Umbilical cord (tissue), 1 donor: ENCODE measurements at regions not wholly inside any gene's neighbourhood (a gene's known extent, or its start where the extent isn't known, plus 50 kb on each side); places are given as distances from the start of the nearest gene placed in this dataset.

ENCODE experiments used
- DNase-seq: peaks from one replicate; pipeline ENCODE4 v3.0.0-alpha.2; 2015; ENCODE audit warnings: low spot score

DNA sequence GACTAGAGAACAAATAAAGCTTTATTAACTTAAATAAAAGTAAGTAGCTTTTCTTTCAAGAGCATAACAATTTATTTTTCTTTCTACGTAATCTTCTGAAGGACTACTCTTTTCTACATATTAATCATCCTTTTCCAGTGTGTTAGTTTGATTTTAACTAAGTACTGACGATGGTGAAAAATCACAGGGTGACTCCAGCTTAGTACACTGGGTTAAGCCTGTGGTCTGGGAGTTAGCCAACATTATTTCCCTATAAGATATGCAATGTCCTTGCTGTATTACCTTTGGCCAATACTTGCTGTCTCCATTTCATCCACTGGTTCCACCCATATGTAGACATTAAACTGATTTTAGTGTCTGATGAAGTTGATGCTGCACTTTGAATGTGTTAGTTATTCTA lies 508.6 kb upstream of the SUCLG2 start:
- no peak for DNase-seq

DNA sequence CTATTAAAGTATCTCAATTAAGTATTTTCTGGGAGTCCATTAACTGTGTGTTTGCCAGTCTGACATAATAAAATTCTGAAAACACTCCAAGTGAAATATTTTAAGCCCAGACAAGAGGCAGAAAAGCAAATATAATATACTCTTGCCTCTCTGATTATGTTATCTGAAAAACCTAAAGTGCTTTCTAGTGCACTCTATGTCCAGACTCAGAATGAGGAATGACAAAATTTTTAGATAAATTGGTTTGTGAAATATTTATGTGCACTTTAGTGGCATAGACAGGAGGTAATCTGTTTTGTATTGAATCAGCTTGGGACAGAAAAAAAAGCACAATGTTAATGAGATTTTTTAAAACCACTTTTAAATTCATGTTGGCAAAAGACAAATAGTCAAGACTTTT lies 508.2 kb upstream of the SUCLG2 start:
- no peak for DNase-seq

DNA sequence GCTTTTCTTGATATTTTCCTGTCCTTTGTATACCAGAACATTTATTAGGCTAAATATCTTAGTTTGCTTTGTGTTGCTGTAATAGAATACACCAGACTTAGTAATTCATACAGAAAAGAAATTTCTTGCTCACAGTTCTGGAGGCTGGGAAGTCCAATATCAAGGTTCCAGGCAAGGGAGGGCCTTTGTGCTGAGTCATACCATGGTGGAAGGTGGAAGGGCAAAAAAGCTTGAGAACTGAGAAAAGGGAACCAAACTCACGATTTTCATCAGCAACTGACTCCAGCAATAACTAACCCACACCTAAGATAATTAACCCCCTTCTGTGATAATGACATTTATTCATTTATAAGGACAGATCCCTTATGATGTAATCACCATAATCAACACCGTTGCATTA lies 496.9 kb upstream of the SUCLG2 start:
- DNase-seq, result no peak

DNA sequence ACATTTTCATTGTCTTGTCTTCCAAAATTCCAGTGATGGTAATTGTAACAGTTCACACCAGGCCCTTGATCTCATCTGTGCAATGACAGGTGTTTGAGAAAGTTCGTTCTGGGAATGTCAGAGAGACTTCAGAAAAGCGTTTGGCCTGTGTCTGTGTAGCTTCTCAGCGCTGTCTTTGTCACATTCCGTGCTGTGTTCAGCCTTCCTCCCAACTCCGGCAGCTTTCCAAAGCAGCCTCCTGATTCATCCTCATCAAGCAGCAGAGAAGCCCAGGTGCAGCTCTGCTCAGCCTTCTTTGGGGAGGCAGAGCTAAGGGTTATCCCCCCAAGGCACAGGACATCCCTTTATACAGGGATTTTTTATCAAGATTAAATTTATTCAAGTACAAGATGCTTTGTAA lies 494.0 kb upstream of the SUCLG2 start:
- DNase-seq, result no peak

DNA sequence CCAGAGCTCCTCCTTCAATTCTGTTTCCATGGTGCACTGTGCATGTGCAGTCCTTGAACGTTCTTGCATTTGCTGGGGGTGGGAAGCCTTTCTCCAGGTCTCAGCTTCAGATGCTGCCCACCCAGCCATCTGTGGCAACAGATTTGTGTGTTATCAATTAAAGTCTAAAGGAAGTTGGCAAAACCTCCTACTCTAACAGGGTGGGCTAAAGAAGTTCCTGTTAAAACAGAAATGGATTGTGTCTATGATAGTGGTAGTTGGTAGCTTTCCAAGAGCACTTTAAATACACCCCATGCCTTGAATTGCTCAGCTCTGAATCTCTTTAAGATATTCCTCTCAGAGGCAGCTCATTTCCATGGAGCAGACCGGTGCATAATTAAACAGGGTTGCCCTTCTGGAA lies 488.0 kb upstream of the SUCLG2 start:
- no peak for DNase-seq

DNA sequence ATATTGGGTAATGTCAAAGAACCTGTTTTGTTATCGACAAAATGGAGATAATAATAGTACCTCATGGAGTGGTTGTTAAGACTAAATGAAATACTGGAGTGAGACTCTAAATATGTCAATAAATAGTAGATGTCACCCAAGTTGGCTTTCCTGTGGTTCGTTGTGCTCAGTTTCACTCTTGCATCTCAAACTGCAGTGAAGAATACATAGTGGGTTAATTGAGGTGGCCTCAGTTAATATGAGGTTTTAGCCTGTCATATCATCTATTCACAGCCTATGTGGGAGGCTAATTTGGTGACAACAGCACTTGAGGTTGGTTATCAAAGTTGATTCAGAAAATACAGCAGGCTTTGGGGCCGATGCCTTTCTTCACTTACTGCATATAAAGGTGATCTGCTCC lies 485.5 kb upstream of the SUCLG2 start:
- DNase-seq, result no peak

DNA sequence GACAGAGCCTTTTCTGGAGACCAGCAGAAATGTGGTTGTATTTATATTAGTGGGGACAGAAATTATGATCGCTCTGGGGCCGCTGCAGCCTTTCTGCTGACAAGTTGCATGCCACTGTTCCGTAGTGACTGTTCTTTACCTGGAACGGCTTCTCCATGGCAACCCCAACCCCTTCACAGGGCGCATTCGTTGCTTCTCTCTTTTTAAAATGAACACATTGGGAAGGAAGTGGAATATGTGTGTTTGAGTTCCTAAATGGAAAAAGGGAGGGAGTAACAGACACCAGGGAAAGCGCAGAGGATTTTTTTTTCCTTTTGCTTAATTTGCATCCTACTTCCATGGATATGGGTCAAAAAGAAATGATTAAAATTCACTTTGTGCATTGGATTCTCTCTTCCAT lies 482.0 kb upstream of the SUCLG2 start:
- DNase-seq, result no peak

DNA sequence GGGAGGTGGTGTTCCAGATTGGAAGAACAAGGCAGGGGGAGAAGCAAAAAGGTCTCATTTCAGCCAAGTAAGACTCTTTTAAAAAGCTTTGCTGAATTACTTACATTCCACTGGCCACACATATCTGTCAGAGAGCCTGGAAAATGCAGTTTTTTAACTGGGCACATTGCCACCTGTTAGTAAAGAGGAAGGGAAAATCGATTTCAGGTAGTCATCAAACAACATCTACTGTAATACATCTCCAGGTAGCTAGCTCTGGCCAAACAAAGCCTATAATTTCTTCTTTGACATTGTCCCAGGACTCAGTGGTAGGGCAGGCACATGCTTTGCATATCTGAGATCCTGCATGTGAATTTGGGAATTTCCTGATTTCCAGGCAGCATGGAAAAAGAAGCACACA lies 480.7 kb upstream of the SUCLG2 start:
- no peak for DNase-seq

DNA sequence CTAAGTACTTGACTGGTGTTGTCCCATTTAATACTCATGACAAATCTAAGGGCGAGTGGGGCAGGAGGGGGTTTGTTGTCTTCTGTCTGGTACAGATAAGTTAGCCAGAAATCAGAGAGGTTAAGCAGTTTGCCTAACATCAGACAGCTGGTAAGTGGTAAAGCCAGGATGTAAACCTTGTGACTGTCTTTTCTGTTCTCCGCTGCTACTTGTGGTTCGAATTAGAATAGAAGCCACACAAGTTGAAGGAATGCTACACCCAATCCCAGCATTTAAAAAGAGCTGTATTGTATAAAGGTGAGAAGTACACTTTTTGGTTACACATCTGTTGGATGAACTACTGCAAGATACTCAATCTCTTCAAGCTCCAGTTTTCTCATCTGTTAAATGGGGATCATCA lies 474.7 kb upstream of the SUCLG2 start:
- DNase-seq, result no peak

DNA sequence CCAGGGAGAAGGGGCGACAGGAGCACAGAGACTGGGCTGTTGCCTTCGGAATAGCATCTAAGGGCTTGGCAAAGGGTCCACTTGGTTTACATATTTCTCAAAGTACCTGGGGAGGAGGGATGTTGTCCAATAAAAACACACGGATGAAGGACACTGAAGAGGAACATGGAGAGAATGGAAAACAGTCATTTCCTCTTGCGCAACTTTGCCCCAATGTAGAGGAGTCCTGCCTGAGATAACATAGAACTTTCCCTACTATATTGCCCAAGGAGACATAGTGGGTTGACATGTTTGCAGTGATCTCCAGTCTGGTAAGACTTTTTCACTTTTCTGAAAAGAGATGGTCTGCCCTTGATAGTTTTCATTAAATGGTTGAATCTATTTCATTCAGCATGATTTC lies 468.8 kb upstream of the SUCLG2 start:
- DNase-seq, result no peak

DNA sequence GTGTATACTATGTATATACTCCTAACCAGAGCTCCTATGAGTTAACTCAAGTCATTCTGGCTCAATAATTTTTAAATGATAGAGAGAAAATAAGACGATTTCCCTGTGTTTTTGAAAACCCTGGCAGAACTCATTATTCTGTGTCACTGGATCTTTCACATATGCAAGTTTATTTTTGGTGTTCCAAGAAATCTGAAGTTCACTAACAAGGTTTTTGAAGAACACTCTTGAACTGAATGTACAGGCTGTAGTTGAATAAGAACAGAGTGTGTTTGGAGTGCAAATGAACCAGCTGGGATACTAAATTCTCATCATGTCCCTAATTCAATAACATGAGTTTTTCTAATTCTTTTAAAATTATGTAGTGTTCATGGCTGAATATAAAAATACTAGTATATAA lies 466.9 kb upstream of the SUCLG2 start:
- DNase-seq, result no peak

DNA sequence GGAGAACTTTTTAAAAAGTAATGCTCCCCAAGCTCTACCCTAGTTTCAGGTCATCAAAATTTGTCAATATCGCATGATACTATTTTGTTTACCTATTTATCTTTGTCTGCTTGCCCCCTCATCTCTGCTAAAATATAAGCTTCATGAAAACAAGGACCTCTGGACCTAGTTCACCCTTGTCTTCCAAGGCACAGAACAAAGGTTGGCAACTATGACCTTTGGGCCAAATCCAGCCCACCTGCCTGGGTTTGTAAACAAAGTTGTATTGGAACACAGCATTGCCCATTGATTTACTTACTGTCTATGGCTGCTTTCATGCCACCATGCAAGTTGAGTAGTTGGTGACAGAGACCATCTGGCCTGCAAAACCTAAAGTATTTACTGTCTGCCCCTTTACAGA lies 462.2 kb upstream of the SUCLG2 start:
- DNase-seq, result no peak

DNA sequence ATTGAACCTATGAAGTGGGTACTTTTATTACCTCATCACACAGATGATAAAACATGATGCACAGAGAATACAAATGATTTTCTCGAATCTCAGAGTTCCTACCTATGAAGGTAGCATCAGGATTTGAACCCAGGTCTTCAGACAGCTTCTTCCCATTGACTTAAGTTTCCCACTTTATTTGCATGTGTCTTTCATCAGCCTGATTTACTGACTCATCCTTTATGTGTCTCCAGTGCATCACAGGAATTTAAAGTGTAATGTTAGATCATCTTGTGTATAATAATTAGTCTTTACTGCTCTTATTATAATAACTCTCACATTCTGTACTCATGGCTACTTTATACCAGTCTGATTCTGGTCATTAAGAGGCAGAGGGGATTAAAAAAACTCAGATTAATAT lies 449.4 kb upstream of the SUCLG2 start:
- DNase-seq, result no peak

DNA sequence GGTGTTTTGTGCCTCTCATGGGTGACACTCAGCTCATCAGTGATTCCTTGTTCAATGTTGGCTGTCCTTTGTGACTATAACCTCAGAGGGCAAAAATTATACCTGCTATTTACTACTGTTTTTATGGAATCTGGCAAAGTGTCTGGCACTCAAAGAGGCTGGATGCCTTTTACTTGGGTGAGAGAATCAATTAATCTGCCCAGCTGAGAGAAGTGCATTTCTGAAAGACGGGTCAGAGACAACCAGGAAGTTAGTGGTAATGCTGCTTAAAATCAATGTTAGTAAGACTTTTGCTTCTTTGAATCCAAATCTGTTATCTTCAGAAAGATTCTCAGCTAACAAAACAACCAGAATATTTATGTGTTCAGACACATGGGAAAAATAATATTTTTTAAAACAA lies 436.2 kb upstream of the SUCLG2 start:
- no peak for DNase-seq

DNA sequence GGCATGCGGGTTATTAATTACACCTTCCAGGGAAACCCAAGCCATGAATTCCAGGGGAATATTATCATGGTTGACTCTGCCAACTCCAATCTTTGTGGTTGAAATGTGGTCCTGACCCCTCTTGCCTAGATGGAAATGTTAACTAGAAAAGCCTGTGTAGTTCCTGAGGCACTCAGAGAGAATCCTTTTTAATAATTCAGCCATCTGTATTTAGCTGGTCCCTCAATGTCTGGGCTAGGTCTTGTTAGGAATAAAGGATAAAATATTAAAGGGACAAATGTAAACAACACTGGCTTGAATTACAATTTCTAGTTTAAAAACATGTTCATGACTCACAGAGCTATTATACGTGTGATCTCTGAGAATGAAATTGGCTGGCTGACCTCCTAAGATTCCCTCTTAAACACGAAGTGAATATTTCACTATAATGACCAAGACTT lies 435.2 kb upstream of the SUCLG2 start:
- DNase-seq, result no peak

DNA sequence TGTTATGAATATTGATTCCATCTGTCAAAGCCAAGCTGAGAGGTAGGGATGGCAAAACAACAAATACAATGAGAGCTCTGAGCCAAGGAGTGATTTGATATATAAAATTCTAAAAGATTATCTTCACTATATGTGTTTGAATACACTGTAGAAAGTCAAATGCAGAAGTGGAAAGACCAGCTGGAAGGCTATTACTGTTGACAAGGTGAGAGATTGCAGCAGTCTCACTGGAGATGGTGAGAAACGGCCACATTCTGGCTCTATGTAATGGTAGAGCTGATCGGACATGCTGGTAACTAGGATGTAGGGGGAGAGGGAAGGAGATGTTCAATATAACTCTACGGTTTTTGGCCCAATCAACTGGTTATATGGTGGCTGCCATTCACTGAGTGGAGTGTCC lies 434.2 kb upstream of the SUCLG2 start:
- no peak for DNase-seq

DNA sequence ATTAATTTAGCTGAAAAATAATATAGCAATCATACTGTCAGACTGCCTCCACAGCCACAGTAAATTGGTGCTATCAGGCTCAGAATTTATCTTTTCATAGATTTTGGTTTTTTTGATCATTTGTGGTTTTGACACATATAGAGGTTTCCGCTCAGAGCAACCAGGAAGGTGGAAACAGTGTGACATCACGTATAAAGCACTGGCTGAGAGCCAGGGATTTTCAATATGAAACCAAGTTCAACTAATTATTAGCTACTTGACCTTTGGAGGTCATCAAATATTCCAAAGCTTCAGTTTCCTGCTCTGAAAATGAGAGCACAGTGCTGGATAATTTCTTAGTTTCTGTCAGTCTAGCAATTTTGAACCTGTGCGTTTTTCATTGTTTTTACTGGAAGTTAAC lies 433.8 kb upstream of the SUCLG2 start:
- DNase-seq, result no peak

DNA sequence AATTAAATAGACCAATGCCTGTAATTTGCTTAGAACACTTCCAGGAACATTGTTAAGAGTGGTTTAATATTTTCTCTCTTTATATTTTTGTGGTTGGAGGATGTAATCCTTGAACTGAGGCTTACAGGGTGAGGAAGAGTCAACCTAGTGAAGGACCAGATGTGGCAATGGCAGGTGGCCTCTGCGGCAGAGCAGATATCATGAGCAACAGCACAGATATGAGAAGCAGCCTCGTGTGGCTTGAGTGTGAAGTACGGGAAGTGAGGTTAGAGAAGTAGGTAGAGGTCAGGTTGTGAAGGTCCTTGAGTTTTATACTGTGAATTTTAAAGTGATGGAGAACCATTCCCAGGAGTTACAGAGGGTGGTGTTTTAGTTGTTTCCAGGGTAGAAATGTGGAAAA lies 417.6 kb upstream of the SUCLG2 start:
- no peak for DNase-seq

DNA sequence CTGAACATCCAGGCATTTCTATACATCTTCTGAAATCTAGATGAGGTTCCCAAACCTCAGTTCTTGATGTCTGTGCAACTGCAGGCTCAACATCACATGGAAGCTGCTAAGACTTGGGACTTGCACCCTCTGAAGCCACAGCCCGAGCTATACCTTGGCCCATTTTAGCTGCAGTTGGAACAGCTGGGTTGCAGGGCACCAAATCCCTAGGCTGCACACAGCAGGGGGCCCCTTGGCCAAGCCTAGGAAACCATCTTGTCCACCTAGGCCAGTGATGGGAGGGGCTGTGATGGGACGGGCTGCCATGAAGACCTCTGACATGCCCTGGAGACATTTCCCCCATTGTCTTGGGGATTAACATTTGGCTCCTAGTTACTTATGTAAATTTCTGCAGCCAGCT lies 415.8 kb upstream of the SUCLG2 start:
- DNase-seq, result no peak

DNA sequence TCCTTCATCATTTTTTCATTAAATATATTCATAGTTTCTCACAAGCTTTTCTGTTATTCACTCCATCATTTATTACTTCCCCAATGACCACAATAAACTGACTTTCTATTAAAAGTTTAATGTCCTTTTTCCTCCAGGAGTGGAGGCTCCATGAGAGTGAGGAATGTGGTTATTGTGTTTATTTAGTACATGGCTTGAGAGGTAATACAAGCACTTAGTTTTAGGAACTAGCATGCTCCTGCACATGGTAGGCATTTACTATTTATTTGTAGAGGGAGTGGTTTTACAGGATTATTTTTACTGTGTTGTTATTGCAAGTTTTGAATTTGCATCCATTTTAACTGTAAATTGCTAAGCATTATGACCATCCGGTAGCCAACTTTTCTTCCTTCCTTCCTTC lies 412.9 kb upstream of the SUCLG2 start:
- DNase-seq, result no peak

DNA sequence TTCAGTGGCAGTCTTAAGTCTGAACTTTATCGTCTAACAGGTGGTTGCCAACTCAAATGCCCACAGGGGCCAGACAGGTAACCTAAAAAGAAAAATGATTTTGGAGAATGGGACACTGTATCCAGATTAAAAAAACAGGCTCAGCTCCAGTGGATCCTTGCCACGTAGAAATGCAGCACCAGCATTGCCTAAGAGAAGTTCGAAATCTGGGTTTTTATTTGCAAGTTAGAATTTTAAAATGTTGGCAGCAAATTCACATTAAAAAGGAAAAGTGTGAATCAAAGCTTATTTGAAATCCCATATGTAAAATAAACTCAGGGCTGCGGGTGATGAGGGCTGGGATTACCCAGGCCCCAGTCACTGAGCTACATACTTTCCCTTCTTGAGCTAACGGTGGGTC lies 408.5 kb upstream of the SUCLG2 start:
- DNase-seq, result no peak

DNA sequence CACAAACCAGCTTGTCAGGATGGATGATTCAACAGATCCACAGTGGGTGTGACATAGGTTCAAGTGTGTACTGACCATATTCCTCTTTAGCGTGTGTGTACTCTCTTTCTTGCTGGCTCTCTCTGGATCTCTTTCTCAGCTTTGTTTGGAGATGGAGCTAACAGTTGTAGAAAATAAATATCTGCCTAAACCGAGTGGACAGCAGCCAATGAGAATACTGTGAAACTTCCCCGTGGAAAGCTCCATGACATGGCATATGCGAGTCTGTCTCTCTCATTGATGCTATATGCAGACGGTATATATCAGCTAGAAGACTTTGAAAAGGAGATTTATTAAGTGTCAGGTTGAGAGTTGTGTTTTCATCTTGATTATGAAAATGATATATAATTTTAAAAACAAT lies 406.5 kb upstream of the SUCLG2 start:
- no peak for DNase-seq

DNA sequence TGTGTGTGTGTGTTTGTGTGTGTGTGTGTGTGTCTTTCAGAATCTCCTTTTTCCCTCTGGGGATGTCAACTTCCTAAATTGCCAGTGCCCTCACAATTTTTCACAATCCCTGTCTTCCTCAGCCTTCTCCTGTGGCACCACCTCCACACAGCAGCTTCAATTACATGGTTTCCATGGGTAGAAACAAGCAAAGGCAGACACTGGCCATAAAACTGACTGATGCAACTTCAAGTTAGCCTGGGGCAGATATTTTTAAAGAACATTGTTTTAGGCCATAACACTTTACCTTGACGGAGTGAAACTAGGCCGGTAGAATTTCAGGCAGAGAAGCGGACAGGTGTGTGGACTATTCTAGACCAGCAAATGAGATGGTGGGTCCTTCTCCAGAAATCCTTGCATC lies 405.8 kb upstream of the SUCLG2 start:
- DNase-seq, result no peak

DNA sequence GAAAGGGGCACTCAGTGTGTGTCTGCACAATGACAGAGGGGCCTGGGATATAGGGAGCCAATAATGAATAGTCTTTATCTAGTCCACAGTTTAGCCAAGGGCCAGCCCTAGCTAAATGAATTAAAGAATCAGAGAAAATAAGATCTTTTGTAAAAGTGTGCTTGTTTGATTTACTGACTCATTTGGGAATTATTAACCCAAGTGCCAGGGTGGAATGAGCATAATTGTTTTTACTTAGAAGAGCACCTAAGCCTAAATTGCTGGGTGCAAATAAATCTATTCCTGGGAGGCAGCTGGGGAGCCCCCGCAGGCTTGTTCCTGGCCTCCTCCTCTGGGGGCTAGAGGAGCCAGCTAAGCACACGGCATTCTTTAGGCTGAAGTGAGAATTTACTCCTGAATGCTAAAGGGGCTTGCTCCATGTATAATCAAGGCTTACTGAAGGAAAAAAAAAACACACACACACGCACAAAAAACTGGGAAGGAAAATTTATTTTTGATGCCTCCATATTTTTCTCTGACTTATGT lies 405.3 kb upstream of the SUCLG2 start:
- no peak for DNase-seq
